T-helper 2 cell (primary cell): ENCODE measurements at regions not wholly inside any gene's neighbourhood (a gene's known extent, or its start where the extent isn't known, plus 50 kb on each side); places are given as distances from the start of the nearest gene placed in this dataset.
"Not testable (repeated sequence)": the region's sequence is repeated elsewhere in the genome, so short reads cannot be mapped to it uniquely, and the experiment has no call there.

Experiments used
- DNase-seq, 5 experiments: peaks; one replicate each; pipeline versions ENCODE4 v3.0.0 to v3.0.0-alpha.2; 2012 to 2022

- not testable (repeated sequence) for DNase-seq
Measured at GRCh38 chr5:91241460-91241859, 141.7 kb downstream of the ARRDC3 start.

GRCh38 chr5:91240175-91240574 is 142.9 kb downstream of the ARRDC3 start:
- DNase-seq, result no peak

DNA sequence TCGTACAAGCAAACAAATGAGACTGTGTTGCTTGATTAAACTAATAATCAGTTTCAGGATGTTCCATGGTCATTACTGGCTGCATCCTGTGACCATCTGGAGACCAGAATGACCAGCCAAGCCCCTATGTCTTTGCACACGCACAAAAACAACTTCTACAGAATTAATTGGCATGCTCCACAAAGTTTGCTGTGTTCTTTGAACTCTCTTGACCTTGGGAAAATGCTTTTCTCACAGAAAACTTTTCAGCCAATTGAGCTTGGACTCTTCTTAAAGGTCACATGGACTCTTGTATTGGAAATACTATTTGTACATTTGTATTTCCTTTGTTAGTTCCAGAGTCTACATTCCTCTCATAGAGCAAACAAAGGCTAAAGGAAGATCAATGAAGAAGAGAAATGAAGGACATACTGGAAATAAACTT is 147.8 kb downstream of the ARRDC3 start:
- DNase-seq, result no peak

DNA sequence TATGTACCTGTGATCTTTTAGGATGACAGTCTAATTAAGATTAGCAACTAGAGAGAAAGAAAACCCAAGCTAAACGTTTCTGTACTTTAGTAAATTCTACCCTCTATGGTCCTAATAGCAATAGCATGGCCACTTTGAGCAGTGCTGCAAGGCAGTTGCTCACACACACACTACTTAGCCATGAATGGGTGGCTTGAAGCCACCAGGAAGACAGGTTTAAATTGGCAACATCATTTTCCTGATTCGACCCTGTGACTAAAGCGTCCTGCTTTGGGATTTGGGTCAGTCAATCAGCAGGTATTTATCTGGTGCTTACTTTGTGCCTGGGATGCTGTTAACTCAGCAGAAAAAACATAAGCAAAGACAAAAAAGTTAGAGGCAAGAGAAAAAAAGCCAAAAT is 150.6 kb downstream of the ARRDC3 start:
- DNase-seq, result no peak

DNA sequence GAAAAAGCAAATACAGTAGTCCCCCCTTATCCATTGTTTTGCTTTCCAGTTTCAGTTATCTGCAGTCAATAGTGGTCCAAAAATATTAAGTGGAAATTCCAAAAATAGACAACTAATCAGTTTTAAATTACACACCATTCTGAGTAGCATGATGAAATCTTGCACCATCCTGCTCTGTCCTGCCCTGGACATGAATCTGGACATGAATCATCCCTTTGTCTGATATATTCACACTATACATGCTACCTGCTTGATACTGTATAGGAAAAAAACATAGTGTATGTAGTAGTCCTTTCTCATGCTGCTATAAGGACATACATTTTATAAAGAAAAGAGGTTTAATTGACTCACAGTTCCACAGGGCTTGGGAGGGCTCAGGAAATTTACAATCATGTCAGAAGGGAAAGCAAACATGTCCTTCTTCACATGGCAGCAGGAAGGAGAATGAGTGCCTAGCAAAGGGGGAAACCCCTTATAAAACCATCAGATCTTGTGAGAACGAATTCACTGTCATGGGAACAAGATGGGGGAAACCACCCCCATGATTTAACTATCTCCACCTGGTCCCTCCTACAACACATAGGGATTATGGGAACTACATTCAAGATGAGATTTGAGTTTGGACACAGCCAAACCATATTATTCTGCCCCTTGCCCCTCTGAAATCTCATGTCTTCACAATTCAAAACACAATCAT is 153.9 kb downstream of the ARRDC3 start:
- no peak for DNase-seq

DNA sequence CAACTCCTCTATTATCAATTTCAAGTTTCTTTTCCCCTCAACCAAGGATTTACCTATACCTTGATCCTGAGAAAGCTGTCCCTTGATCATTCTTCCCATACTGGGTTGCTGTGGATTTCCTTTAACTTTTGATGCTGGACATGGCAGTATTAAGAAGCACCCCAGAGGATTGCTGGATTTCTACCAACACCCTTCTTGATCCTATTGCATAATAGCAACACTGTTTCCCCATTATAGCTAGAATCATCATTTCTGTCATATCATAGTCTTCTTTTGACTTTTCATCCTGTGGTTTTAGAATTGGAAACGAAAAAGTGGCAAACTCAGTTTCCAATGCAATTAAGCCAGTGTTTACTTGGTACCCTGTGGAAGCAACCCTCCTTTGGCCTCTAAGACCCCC is 154.9 kb downstream of the ARRDC3 start:
- DNase-seq, result no peak

DNA sequence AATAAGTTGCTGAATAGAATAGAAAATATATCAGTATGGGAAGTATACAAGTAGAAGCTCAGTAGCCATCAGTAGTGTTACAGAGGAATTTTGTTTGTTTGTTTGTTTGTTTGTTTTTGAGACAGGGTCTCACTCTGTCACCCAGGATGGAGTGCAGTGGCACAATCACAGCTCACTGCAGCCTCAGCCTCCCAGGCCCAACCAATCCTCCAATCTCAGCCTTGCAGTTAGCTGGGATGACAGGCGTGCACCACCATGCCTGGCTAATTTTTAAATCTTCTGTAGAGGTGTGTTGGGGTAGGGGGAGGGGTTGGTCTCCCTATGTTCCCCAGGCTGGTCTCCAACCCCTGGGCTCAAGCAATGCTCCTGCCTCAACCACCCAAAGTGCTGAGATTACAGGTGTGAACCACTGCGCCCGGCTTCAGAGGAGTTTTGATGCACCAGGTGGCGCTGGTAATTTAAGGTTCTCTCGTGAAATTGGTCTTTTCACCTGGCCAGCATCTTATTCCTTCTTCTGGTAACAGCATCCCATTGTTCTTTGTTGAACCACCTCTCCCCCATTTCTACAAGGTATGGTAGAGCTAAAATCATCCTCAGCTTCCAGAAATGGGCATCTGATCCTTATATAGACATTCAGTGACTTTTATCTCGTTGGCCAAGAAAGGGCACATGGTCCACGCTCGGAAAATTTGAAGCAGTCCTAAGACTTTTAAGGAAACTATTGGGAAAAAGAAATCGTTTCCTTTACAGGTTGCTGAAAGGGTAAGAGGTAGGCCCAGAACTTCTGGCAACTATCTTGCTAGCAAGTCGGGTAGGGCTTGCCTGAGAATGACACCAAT is 157.1 kb downstream of the ARRDC3 start:
- peak; percentile 20 to 71 (median 43) for DNase-seq

DNA sequence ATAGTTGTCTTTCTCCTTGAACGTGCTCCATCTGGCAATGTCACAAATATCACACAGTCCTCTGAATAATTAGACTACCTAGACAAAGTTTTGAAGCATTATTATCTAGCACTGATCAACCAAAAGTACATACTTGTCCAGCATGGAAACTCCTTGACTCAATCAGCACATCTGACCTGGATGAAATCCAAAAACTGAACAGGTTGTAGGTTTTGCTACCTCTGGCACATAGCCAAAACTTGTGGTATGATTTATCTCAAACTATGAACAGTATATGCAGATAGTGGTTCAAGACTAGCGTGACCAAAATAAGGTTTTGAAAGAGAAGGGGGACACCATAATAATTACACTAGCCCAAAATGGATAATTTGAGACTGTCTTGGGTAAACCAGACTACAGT is 158.1 kb downstream of the ARRDC3 start:
- peak in 1 of 5 experiments; percentile 22 for DNase-seq

DNA sequence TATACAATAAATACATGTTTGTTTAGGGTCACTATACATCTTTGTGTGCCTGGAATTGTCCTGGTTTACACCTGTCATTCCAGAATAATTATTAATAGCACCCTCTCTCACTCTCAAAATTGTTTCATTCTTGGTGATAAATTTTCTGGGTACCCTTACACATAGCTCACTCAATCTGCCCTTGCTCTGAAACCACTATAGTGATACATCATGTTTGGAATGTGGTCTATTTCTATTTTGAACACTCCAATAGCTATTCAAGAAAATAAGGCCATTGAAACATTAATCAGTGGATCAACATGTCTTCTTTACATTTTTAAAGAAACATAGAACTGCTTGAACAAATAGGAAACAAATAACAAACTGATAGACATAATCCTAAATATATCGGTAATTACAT is 158.7 kb downstream of the ARRDC3 start:
- no peak for DNase-seq

- DNase-seq, result no peak
Measured at GRCh38 chr5:91223886-91224285, 159.2 kb downstream of the ARRDC3 start.

DNA sequence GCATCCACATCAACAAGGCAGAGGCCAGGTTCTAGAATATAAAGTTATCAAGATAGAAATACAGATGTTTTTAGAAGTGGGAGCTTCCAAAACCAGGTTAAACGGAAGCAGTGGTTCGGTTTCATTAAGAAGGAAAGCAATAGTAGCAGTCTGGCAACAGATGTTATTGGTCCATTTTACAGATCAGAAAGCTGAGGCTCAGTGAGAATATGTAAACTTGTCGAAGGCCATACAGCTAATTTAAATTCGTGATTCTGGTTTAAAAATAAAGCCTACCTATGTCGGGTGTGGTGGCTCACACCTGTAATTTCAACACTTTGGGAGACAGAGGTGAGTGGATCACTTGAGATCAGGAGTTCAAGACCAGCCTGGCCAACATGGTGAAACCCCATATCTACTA is 160.6 kb downstream of the ARRDC3 start:
- DNase-seq, result no peak

GRCh38 chr5:91221917-91222316 is 161.2 kb downstream of the ARRDC3 start:
- no peak for DNase-seq

DNA sequence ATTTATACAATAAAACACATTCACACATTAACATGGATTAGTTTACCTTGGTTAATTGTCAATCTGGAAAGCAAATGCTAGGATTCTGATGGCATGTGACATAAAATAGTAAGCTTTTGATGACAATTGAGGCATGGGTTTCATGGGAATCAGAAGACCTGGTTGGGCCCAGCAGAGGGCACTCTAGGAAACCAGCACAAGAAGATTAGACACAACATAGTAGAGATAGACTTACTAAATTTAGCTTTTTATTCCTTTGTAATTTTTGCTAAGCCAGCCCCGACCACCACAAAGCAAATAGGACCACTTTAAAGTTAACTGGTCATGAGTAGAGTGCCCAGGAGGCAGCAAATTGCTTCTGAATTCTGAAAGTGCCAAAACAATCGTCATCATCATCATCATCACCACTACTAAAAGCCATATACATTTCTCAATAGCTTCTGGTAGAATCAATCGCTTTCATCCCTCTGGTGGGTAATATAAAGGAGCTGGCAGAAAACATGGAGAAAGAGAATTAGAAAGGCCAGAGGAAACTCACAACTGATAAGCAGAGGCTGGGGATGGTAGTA is 163.2 kb downstream of the ARRDC3 start:
- peak in 2 of 5 experiments; percentile 8 to 61 for DNase-seq

DNA sequence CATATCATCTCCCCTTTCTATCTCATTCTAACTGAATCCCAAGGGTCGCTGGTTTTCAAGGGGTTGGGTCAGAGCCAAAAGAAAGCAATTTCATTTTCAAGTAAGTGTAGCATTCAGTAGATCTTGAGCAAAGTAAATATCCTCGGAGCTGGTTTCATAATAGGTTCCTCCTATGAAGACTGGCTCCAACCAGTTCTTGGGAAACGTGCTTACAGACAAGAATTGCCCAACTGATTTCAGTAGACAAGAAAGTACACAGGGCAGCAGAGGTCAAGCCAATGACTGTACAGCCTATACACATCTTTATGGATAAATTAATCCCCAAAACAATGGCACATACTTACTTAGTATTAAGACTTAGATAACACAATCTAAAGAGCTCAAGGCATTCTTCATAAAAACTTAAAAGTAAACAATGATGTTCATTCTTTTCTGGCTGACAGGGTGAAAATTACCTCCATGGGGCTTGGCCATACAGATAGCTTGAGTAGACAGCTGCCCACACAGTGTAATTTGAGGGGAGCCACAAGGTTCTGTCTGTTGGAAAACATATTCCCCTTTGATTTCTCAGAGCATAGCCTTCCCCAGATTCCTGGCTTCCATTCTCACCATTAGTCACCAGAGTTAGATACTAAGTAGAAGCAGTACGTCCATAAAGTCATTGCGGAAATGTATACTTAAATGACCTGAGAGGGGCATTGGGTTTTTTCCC is 163.9 kb downstream of the ARRDC3 start:
- DNase-seq, result no peak

GRCh38 chr5:91217859-91218258 is 165.3 kb downstream of the ARRDC3 start:
- DNase-seq, result no peak

DNA sequence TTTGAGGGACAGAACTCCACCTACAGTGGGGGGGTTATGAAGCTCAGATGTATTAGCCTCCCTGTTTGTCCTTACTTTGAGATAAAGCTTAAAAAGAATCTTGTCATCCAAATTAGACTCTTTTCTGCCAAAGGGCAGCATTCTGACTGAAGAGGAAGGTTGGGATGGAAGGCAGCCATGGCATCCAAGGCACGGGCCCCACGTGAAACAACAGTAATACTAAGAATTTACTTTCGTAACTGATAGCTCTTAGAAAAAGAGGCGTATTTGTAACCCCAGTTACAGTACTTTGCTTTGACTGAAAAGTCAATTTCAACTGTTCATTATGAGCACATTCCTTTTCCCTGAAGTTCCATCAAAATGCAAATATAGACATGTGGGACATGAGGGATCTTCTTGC is 168.5 kb downstream of the ARRDC3 start:
- no peak for DNase-seq
